BLaER1 treated with 17β-estradiol and CSF1 and Interleukin-3, amounts not matched to agents 10 nM and 100 nM (cell line): ENCODE measurements at regions not wholly inside any gene's neighbourhood (a gene's known extent, or its start where the extent isn't known, plus 50 kb on each side); places are given as distances from the start of the nearest gene placed in this dataset.

Source experiments
- H3K27ac ChIP-seq, 11 experiments: shearing (Covaris generic); formaldehyde crosslinking; 2 replicates each; pipeline ENCODE4 v1.8.1; 2022
- H3K27me3 ChIP-seq, 11 experiments: shearing (Covaris generic); formaldehyde crosslinking; 2 replicates each; pipeline ENCODE4 v1.8.1; 2022
- H3K36me3 ChIP-seq, 11 experiments: shearing (Covaris generic); formaldehyde crosslinking; 2 replicates each; pipeline ENCODE4 v1.8.1; 2022
- H3K4me1 ChIP-seq, 10 experiments: shearing (Covaris generic); formaldehyde crosslinking; 2 replicates each; pipeline ENCODE4 v1.8.1; 2022
- H3K4me2 ChIP-seq, 11 experiments: shearing (Covaris generic); formaldehyde crosslinking; 2 replicates each; pipeline ENCODE4 v1.8.1; 2022
- H3K4me3 ChIP-seq, 10 experiments: shearing (Covaris generic); formaldehyde crosslinking; 2 replicates each; pipeline ENCODE4 v1.8.1; 2022
- H3K9ac ChIP-seq, 11 experiments: shearing (Covaris generic); formaldehyde crosslinking; 2 replicates each; pipeline ENCODE4 v1.8.1; 2022
- H3K9me3 ChIP-seq, 11 experiments: shearing (Covaris generic); formaldehyde crosslinking; replicated peaks in 1 of 11; 2 replicates each; pipeline ENCODE4 v1.8.1; 2022
- H4K20me1 ChIP-seq, 11 experiments: shearing (Covaris generic); formaldehyde crosslinking; 2 replicates each; pipeline ENCODE4 v1.8.1; 2022
- Cebpa-rat ChIP-seq, 11 experiments: shearing (Covaris generic); IDR thresholded peaks; 2 replicates each; pipeline ENCODE4 v1.8.1; 2022

- Histone ChIP-seq H3K4me2 (no peak overlapping the region), H3K36me3 (no peaks in the 10 kb centered on the region), H3K4me1 (peaks cover 0 to 13% (median 5%) of the 10 kb centered on the region in 10 experiments; a peak in 10 of 20 replicates), H3K27me3 (no peaks in the 10 kb centered on the region), H4K20me1 (no peaks in the 10 kb centered on the region), H3K9ac (no peak overlapping the region), H3K9me3 (no peaks in the 10 kb centered on the region), H3K4me3 (no peak overlapping the region), H3K27ac (no peak overlapping the region)
- TF ChIP-seq Cebpa-rat (IDR thresholded peaks at IDR 0.05): no peak
Observed at GRCh38 chr14:53458368-53458814, 305.3 kb upstream of the DDHD1 start.

GRCh38 chr14:53456931-53457330, 303.8 kb upstream of the DDHD1 start:
- no peaks in the 10 kb centered on the region for H3K27me3 ChIP-seq
- no peaks in the 10 kb centered on the region for H3K9me3 ChIP-seq
- no peak overlapping the region for H3K9ac ChIP-seq
- no peaks in the 10 kb centered on the region for H3K36me3 ChIP-seq
- H3K27ac ChIP-seq: no peak overlapping the region
- TF ChIP-seq Cebpa-rat (IDR thresholded peaks at IDR 0.05): no peak
- H4K20me1 ChIP-seq: no peaks in the 10 kb centered on the region
- peaks cover 0 to 11% (median 5%) of the 10 kb centered on the region in 10 experiments; a peak in 10 of 20 replicates for H3K4me1 ChIP-seq
- no peak overlapping the region for H3K4me3 ChIP-seq
- H3K4me2 ChIP-seq: no peak overlapping the region

GRCh38 chr14:53452005-53452673, 299.0 kb upstream of the DDHD1 start:
- H4K20me1 ChIP-seq: no peaks in the 10 kb centered on the region

GRCh38 chr14:53450871-53451270, 297.7 kb upstream of the DDHD1 start:
- H3K4me2 ChIP-seq: no peak overlapping the region
- no peak for TF ChIP-seq Cebpa-rat (IDR thresholded peaks at IDR 0.05)

More at GRCh38 chr14:53452005-53452673, 299.0 kb upstream of the DDHD1 start:
- Histone ChIP-seq H3K36me3 (no peaks in the 10 kb centered on the region), H3K9ac (no peak overlapping the region), H3K27ac (no peak overlapping the region), H3K27me3 (no peaks in the 10 kb centered on the region), H3K9me3 (no peaks in the 10 kb centered on the region), H3K4me1 (no peaks in the 10 kb centered on the region), H3K4me2 (no peak overlapping the region), H3K4me3 (no peak overlapping the region)
- TF ChIP-seq Cebpa-rat (IDR thresholded peaks at IDR 0.05): no peak

GRCh38 chr14:53448682-53449081, 295.6 kb upstream of the DDHD1 start:
- Histone ChIP-seq H3K27ac (no peak overlapping the region), H3K9ac (no peak overlapping the region), H3K4me2 (no peak overlapping the region), H3K4me3 (no peak overlapping the region), H3K36me3 (no peaks in the 10 kb centered on the region), H3K9me3 (0 out of 22 replicates have a peak, but pooled peaks cover 0 to 3% (median 0%) of the 10 kb centered on the region in 11 experiments), H4K20me1 (no peaks in the 10 kb centered on the region), H3K4me1 (peaks cover 0 to 3% (median 0%) of the 10 kb centered on the region in 10 experiments; a peak in 1 of 20 replicates), H3K27me3 (no peaks in the 10 kb centered on the region)
- no peak for TF ChIP-seq Cebpa-rat (IDR thresholded peaks at IDR 0.05)

More at GRCh38 chr14:53450871-53451270, 297.7 kb upstream of the DDHD1 start:
- H3K9ac ChIP-seq: no peak overlapping the region
- H3K27me3 ChIP-seq: no peaks in the 10 kb centered on the region
- no peaks in the 10 kb centered on the region for H3K36me3 ChIP-seq
- H3K4me3 ChIP-seq: no peak overlapping the region
- H3K4me1 ChIP-seq: no peaks in the 10 kb centered on the region
- H3K27ac ChIP-seq: no peak overlapping the region
- H4K20me1 ChIP-seq: no peaks in the 10 kb centered on the region
- no peaks in the 10 kb centered on the region for H3K9me3 ChIP-seq

GRCh38 chr14:53444677-53445312, 291.7 kb upstream of the DDHD1 start:
- Histone ChIP-seq H3K36me3 (no peaks in the 10 kb centered on the region), H3K27me3 (no peaks in the 10 kb centered on the region), H3K27ac (no peak overlapping the region), H3K4me1 (peaks cover 0 to 13% (median 2%) of the 10 kb centered on the region in 10 experiments; a peak in 6 of 20 replicates), H3K4me2 (no peak overlapping the region), H4K20me1 (no peaks in the 10 kb centered on the region), H3K4me3 (no peak overlapping the region), H3K9me3 (0 out of 22 replicates have a peak, but pooled peaks cover 0 to 3% (median 0%) of the 10 kb centered on the region in 11 experiments), H3K9ac (no peak overlapping the region)
- TF ChIP-seq Cebpa-rat (IDR thresholded peaks at IDR 0.05): no peak

- Histone ChIP-seq H3K36me3 (no peaks in the 10 kb centered on the region), H3K4me1 (peaks cover 0 to 13% (median 2%) of the 10 kb centered on the region in 10 experiments; a peak in 6 of 20 replicates), H3K4me2 (no peak overlapping the region), H3K27me3 (no peaks in the 10 kb centered on the region), H4K20me1 (no peaks in the 10 kb centered on the region), H3K9me3 (0 out of 22 replicates have a peak, but pooled peaks cover 0 to 3% (median 0%) of the 10 kb centered on the region in 11 experiments), H3K9ac (no peak overlapping the region), H3K27ac (no peak overlapping the region), H3K4me3 (no peak overlapping the region)
- TF ChIP-seq Cebpa-rat (IDR thresholded peaks at IDR 0.05): no peak
Observed at GRCh38 chr14:53441789-53442188, 288.7 kb upstream of the DDHD1 start.

- H3K4me1 ChIP-seq: peaks cover 0 to 8% (median 0%) of the 10 kb centered on the region in 10 experiments; a peak in 5 of 20 replicates
- no peak for TF ChIP-seq Cebpa-rat (IDR thresholded peaks at IDR 0.05)
- H3K9me3 ChIP-seq: no peaks in the 10 kb centered on the region
- H3K9ac ChIP-seq: no peak overlapping the region
- H3K4me2 ChIP-seq: no peak overlapping the region
- H3K4me3 ChIP-seq: no peak overlapping the region
- no peaks in the 10 kb centered on the region for H3K27me3 ChIP-seq
- no peaks in the 10 kb centered on the region for H4K20me1 ChIP-seq
- no peaks in the 10 kb centered on the region for H3K36me3 ChIP-seq
- no peak overlapping the region for H3K27ac ChIP-seq
Observed at GRCh38 chr14:53437858-53438257, 284.7 kb upstream of the DDHD1 start.

GRCh38 chr14:53432378-53432802, 279.3 kb upstream of the DDHD1 start:
- Histone ChIP-seq H3K9me3 (no peaks in the 10 kb centered on the region), H3K27me3 (no peaks in the 10 kb centered on the region), H3K4me1 (no peaks in the 10 kb centered on the region), H3K9ac (no peak overlapping the region), H3K27ac (no peak overlapping the region), H4K20me1 (no peaks in the 10 kb centered on the region), H3K4me3 (no peak overlapping the region), H3K36me3 (no peaks in the 10 kb centered on the region), H3K4me2 (no peak overlapping the region)
- no peak for TF ChIP-seq Cebpa-rat (IDR thresholded peaks at IDR 0.05)
